ENCODE measurements at regions not wholly inside any gene's neighbourhood (a gene's known extent, or its start where the extent isn't known, plus 50 kb on each side); places are given as distances from the start of the nearest gene placed in this dataset.
"Not testable (repeated sequence)": the region's sequence is repeated elsewhere in the genome, so short reads cannot be mapped to it uniquely, and the experiment has no call there.

GRCh38 chr16:54808890-54809289 lies 121.8 kb upstream of the IRX5 start:
- DNase-seq (ENCODE audit: low spot score): no peak

- no peak for DNase-seq (ENCODE audit: low spot score)
These were observed 123.7 kb upstream of the IRX5 start for GRCh38 chr16:54806881-54807360.

GRCh38 chr16:54806378-54806777 lies 124.3 kb upstream of the IRX5 start:
- DNase-seq (ENCODE audit: low spot score): no peak

- DNase-seq (ENCODE audit: low spot score): no peak
These were observed 125.0 kb upstream of the IRX5 start for GRCh38 chr16:54805648-54806047.

GRCh38 chr16:54801057-54801844 lies 129.4 kb upstream of the IRX5 start:
- DNase-seq (ENCODE audit: low spot score): no peak

GRCh38 chr16:54798267-54798666 lies 132.4 kb upstream of the IRX5 start:
- DNase-seq (ENCODE audit: low spot score): no peak

- DNase-seq (ENCODE audit: low spot score): no peak
These were observed 134.5 kb upstream of the IRX5 start for GRCh38 chr16:54796211-54796610.

- no peak for DNase-seq (ENCODE audit: low spot score)
These were observed 137.9 kb upstream of the IRX5 start for GRCh38 chr16:54792811-54793210.

GRCh38 chr16:54787045-54787444 lies 143.6 kb upstream of the IRX5 start:
- no peak for DNase-seq (ENCODE audit: low spot score)

GRCh38 chr16:54783980-54784379 lies 146.7 kb upstream of the IRX5 start:
- DNase-seq (ENCODE audit: low spot score): no peak

- DNase-seq (ENCODE audit: low spot score): no peak
These were observed 147.4 kb upstream of the IRX5 start for GRCh38 chr16:54783226-54783625.

GRCh38 chr16:54780266-54780665 lies 150.4 kb upstream of the IRX5 start:
- DNase-seq (ENCODE audit: low spot score): no peak

GRCh38 chr16:54779549-54779948 lies 151.1 kb upstream of the IRX5 start:
- DNase-seq (ENCODE audit: low spot score): no peak

GRCh38 chr16:54774768-54775167 lies 155.9 kb upstream of the IRX5 start:
- no peak for DNase-seq (ENCODE audit: low spot score)

- no peak for DNase-seq (ENCODE audit: low spot score)
These were observed 158.3 kb upstream of the IRX5 start for GRCh38 chr16:54772400-54772799.

- DNase-seq (ENCODE audit: low spot score): no peak
These were observed 164.3 kb upstream of the IRX5 start for GRCh38 chr16:54766355-54766754.

GRCh38 chr16:54750249-54750648 lies 180.4 kb upstream of the IRX5 start:
- DNase-seq (ENCODE audit: low spot score): no peak

GRCh38 chr16:54748611-54749190 lies 182.0 kb upstream of the IRX5 start:
- no peak for DNase-seq (ENCODE audit: low spot score)

- no peak for DNase-seq (ENCODE audit: low spot score)
These were observed 184.1 kb upstream of the IRX5 start for GRCh38 chr16:54746596-54746995.

GRCh38 chr16:54744998-54745397 lies 185.7 kb upstream of the IRX5 start:
- no peak for DNase-seq (ENCODE audit: low spot score)

- DNase-seq (ENCODE audit: low spot score): no peak
These were observed 188.2 kb upstream of the IRX5 start for GRCh38 chr16:54742436-54742835.

- no peak for DNase-seq (ENCODE audit: low spot score)
These were observed 191.3 kb upstream of the IRX5 start for GRCh38 chr16:54739381-54739780.

- no peak for DNase-seq (ENCODE audit: low spot score)
These were observed 196.5 kb upstream of the IRX5 start for GRCh38 chr16:54734156-54734555.

- not testable (repeated sequence) for DNase-seq (ENCODE audit: low spot score)
These were observed 203.0 kb upstream of the IRX5 start for GRCh38 chr16:54727696-54728095.

All from AG20443 (cell line).